NCI-H524 (cell line): ENCODE measurements at regions not wholly inside any gene's neighbourhood (a gene's known extent, or its start where the extent isn't known, plus 50 kb on each side); places are given as distances from the start of the nearest gene placed in this dataset.
A peak's percentile ranks its signal among the peaks of the same experiment; 100 is the strongest.

Experiments used
- DNase-seq, 2 experiments: peaks; one replicate each; lab custom pipeline; 2025; lab: John Stamatoyannopoulos, UW

DNA sequence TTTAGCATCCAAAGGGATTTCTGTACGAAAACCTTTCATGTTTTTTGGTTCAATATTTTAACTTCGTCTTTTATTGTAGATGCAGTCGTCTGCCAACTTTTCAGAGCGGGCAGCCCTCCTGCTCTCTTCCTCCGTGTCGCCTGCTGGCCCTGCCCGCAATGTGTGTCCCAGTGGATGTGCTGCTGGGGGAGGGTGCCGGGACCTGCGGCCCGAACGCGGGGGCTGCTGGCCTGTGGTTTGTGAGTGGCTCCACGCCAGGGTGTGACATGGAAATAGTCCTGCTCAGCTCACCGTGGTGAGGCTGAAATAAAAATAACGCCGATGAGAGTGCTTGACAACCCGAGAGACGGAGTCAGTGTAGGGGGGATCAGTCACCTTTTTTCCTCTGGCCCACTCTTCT, 59.7 kb upstream of the GRPEL1 start:
- no peak for DNase-seq

DNA sequence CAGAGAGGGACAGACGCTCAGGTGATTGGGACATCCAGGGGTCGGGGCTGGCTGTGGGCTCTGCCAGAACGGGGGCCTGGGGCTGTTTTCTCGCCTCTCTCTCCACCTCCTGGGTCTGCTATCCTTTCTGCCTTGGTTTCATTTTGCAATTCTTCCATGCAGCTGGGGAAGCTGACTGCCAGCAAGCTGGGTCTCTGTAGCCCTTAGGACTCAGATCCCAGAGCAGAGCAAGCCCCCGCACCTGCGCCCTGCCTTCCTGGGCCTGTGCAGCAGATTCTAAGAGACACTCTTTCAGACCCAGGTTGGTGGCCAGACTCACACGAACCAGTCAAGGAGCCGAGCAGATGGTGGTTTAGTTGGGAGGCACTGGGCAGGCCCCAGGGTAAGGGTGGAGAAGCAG, 59.1 kb upstream of the GRPEL1 start:
- no peak for DNase-seq

DNA sequence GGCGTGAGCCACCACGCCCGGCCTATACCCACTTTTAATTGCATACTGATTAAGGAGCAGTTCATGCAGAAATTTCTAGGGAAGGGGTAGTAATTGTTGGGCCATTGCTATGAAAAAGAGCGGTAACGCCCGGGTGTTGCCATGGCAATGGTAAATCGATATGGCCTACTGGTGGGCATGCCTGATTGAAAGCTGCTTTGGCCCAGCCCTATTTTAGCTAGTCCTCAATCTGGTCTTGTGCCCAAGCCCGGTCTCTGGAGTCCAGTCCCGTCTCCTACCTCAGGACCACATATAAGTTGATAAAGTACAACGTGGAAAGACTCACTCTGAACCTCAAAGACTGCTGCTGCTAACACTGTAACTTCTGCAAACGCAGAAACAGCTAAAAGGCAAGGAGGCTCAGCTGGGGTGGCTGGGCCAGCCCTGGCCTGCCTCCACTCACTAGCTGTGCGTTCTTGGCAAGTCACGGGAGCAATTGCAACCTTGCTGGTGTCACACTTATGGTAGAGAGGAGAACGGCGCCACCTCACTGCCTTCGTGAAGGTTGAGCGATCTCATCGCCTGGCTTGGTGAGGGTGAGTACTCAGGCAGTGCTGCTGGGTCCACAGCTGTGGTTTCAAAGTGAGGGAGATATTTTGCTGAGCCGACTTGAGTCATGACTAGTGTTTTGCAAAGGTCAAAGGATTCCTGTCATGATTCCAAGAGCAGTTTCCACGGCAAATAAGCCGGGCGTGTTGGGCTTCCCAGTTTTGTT, 57.0 kb upstream of the GRPEL1 start:
- DNase-seq, result no peak

DNA sequence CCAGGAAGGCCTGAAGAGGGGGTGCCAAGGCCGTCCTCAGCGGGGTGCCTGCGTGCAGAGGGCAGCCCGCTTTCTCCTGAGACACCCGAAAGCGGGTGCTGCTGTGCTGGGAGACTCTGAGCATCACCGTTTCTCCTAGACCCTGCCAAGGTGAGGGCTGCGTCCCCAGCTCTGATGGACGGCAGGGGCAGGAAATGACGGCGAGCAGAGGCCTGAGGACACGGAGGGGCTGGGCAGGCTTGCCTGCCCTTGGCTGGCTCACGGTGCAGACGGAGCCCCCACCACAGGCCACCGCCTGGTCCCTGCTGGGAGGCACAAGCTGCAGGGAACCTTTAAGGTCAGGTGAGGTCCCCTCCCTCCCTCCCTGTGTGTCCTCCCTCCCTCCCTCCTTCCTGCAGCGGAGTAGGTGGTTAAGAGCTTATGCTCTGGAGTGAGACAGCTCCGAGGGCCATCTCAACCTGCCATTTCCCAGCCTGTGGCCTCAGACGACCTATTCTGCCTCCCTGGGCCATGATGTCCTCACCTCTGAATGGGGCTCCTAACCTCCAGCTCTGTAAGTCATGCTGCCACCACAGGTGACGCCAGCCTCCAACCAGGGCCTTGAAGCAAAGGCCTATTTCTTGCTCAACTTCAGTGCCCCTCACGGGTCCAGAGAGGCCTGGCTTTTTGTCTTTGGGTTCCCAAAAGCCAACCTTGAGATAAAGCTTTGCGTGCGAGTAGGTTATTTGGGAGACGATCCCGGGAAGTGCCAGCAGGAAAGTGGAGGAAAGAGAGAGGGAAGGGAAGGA, 54.2 kb upstream of the GRPEL1 start:
- no peak for DNase-seq

DNA sequence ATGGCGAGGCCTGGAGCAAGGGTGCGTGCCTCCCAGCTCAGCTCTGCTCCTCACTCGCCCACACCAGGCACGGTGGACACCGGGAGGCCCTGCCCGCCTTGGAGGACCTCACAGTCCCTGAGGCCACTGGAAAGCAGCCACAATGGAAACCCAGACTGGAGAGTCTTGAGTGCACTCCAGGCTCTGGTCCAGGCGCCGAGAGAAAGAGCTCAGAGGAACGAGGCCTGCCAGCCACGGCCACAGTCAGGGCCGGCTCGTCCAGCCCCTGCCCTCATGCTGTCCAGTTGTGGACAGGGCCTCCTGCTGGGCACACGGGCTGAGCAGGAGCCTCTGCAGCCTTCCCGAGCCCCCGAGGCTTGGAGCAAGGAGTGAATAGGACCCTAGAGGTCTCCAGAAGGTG, 53.3 kb upstream of the GRPEL1 start:
- no peak for DNase-seq

DNA sequence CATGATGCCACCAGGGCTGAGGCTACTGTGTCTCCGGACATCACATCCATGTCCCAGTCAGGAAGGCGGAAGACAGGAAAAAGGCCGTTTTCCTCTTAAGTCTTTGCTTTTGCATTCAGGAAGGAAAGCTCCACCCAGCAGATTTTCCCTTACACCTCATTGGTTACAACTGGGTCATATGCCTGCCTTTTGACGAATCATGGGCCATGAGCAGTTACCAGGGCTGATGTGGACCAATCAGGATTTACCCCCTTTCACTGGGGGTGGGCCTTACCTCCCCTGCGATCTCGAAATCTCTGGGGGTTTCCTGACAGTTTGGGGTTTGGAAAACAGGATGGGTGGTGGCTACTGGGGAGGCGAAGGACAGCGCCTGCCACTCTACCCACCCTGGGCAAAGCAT, 52.5 kb upstream of the GRPEL1 start:
- peak in 1 of 2 experiments; percentile 30 for DNase-seq

DNA sequence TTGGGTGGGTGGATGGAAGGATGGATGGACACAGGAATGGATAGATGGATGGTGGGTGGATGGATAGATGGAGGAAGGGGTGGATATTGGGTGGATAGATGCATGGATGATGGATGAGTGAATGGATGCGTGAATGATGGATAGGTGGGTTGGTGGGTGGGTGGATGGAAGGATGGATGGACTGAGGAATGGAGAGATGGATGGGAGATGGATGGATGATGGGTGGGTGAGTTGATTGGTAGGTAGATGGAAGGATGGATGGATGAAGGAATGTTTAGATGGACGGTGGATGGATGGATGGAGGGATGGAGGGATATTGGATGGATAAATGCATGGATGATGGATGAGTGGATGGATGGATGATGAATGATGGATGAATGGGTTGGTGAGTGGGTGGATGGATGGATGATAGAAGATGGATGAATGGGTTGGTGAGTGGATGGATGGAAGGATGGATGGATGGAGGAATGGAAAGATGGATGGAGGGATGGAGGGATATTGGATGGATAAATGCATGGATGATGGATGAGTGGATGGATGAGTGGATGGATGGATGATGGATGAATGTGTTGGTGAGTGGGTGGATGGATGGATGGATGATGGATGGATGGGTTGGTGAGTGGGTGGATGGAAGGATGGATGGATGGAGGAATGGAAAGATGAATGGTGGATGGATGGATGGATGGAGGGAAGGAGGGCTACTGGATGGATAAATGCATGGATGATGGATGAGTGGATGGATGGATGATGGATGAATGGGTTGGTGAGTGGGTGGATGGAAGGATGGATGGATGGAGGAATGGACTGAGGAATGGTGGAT, 50.4 kb upstream of the GRPEL1 start:
- DNase-seq, result no peak
